HG03565 (cell line): ENCODE measurements at regions not wholly inside any gene's neighbourhood (a gene's known extent, or its start where the extent isn't known, plus 50 kb on each side); places are given as distances from the start of the nearest gene placed in this dataset.
"Not testable (repeated sequence)": the region's sequence is repeated elsewhere in the genome, so short reads cannot be mapped to it uniquely, and the experiment has no call there.

Experiments used
- ATAC-seq: cut with Tn5 transposase; IDR thresholded peaks from one replicate; pipeline ENCODE4 v1.9.1; 2021; ENCODE audit warnings: mild to moderate bottlenecking, moderate library complexity; ENCODE audit not compliant: unreplicated experiment

DNA sequence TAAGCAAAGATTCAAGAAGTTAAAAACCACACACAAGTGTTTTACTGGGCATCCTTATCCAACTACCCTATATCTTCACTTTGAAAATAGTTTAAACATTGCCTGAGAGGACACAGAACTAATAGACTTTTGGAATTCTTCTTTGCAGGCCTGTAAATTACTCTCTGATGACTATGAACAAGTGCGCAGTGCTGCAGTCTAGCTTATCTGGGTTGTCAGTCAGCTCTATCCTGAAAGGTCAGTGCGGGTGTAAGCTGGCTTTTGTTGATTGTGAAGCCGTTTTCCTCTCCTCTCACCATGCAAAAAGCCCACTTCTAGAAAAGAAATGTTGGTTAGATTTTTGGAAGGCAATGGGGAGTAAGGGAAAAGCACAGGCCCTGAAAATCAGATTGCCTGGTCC, 143.6 kb upstream of the ERV3-1 start:
- ATAC-seq = not testable (repeated sequence)

- ATAC-seq = not testable (repeated sequence)
These were observed 139.8 kb upstream of the ERV3-1 start for GRCh38 chr7:65146118-65146914.

GRCh38 chr7:65145710-65146109, 139.2 kb upstream of the ERV3-1 start:
- not testable (repeated sequence) for ATAC-seq

DNA sequence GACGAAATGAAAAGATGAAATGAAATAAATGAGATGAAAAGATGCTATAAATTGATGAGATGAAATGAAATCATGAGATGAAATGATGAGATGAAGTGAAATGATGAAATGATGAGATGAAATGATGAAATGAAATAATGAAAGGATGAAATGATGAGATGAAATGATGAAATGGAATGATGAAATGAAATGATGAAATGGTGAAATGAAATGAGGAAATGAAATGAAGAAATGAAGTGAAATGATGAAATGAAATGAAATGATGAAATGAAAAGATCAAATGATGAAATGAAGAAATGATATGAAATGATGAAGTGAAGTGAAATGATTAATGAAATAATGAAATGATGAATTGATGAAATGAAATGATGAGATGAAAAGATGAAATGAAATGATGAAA, 138.5 kb upstream of the ERV3-1 start:
- not testable (repeated sequence) for ATAC-seq

DNA sequence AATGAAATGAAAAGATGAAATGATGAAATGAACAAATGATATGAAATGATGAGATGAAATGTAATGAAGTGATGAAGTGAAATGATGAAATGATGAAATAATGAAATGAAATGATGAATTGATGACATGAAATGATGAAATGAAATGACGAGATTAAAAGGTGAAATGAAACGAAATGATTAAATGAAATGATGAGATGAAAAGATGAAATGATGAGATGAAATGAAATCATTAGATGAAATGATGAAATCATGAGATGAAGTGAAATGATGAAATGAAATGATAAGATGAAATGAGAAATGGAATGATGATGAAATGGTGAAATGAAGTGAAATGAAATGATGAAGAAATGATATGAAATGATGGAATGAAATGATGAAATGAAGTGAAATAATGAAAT, 138.1 kb upstream of the ERV3-1 start:
- not testable (repeated sequence) for ATAC-seq

DNA sequence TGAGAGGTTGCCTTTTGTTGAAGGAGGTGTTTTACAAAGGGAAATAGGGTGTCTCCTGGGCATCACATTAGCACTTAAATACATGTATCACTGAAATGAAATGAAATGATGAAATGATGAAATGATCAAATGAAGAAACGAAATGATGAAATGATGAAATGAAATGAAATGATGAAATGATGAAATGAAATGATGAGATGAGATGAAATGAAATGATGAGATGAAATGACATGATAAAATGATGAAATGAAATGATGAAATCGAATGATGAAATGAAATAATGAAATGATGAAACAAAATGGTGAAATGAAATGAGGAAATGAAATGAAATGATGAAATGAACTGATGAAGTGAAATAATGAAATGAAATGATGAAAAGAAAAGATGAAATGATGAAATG, 137.6 kb upstream of the ERV3-1 start:
- not testable (repeated sequence) for ATAC-seq

- ATAC-seq = not testable (repeated sequence)
These were observed 135.4 kb upstream of the ERV3-1 start for GRCh38 chr7:65141894-65142293.

GRCh38 chr7:65141405-65141778, 134.9 kb upstream of the ERV3-1 start:
- not testable (repeated sequence) for ATAC-seq

DNA sequence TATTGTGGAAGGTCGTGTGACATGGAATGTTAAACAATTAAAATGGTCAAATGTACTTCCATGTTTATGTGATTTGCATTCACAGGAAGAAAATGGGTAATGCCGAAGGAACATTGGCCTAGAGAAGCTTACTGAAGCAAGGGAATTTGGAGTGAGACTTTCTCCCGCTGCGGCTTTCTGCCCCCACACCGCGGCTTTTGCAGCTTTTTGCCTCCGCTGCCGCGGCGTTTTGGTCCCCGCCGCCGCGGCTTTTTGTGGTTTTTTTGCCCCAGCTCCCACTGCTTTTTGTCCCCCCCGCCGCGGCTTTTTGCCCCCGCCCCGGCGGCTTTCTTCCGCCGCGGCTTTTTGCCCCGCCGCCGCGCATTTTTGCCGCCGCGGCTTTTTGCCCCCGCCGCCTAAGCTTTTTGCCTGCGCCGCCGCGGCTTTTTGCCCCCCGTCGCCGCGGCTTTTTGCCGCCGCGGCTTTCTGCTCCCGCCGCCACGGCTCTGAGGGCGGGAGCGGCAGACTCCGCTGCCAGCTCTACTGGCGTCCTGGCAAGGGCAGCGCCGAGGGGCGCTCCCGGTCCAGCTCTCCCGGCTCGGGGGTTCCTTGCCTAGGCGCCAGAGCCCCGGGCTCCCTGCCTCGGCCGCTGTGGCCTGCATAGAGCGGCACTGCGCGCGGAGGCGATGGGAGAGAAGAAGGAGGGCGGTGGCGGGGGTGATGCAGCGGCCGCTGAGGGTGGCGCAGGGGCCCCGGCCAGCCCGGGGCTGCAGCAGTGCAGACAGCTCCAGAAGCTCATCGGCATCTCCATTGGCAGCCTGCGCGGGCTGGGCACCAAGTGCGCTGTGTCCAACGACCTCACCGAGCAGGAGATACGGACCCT, 134.3 kb upstream of the ERV3-1 start:
- not testable (repeated sequence) for ATAC-seq

GRCh38 chr7:65136850-65137249, 130.4 kb upstream of the ERV3-1 start:
- not testable (repeated sequence) for ATAC-seq

DNA sequence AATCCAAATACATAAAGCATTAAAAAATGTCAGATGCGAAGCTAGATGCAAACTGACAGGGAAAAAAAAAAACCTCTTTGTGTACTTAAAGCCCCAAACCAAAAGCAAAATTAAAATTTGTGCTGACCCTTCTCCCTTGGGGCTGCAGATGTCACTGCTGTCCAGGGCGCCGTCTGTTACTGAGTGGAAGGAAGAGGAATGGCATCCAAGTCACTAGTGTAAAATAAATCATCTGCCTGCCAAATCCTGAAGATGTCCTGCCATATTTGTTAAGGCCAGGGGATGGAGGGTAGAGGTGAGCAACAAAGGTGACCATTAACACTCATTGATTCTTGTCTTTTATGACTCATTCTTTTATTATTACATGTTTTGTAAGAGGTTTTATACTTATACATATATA, 126.6 kb upstream of the ERV3-1 start:
- ATAC-seq = not testable (repeated sequence)

DNA sequence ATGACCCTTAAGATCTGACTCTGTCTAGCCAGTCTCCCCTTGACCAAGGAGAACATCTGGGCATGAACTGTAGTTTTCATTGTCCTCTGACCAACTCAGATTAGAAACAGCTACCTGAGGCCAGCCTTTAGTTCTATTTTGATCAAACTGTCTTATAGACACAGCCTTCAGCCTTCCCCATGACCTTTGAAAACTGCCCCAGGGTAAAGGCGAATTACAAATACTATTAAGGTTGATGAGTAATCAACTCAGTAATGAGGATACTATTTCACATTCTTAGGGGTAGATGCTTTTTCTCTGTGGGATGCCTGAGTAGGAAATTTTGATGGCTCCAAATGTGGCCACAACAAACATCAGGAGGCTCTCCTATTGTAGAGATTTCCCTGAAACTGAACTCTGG, 125.8 kb upstream of the ERV3-1 start:
- ATAC-seq = not testable (repeated sequence)

GRCh38 chr7:65127364-65127763, 120.9 kb upstream of the ERV3-1 start:
- ATAC-seq = not testable (repeated sequence)

- not testable (repeated sequence) for ATAC-seq
These were observed 118.1 kb upstream of the ERV3-1 start for GRCh38 chr7:65124600-65124999.

GRCh38 chr7:65105650-65106203, 99.2 kb upstream of the ERV3-1 start:
- ATAC-seq = peak; percentile 53

DNA sequence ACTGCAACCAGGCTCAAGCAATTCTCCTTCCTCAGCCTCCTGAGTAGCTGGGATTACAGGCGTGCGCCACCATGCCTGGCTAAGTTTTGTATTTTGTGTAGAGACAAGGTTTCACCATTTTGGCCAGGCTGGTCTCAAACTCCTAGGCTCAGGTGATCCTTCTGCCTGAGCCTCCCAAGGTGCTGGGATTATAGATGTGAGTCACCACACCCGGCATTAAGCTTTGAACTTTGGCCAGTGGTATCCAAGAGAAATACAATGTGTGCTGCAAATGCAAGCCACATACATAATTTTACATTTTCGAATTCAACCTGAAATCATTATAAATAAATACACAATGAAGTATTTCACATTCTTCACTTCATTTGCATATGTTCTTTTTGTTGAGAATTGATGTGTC, 94.0 kb upstream of the ERV3-1 start:
- not testable (repeated sequence) for ATAC-seq

DNA sequence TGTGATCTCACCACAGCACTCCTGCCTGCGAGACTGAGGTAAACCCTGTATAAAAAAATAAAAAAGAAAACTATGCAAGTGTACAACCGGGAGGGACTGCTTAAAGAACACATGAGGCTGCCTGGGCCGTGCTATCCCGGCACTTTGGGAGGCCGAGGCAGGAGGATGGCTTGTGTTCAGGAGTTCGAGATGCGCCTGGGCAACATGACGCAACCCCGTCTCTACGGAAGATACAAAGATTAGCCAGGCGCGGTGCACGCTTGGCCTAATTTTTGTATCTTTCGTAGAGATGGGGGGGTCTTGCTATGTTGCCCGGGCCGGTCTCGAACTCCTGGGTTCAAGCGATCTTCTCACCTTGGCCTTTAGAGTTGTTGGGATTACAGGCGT, 75.2 kb upstream of the ERV3-1 start:
- ATAC-seq = not testable (repeated sequence)

- peak; percentile 96 for ATAC-seq
These were observed 74.5 kb upstream of the ERV3-1 start for GRCh38 chr7:65080799-65081668.

DNA sequence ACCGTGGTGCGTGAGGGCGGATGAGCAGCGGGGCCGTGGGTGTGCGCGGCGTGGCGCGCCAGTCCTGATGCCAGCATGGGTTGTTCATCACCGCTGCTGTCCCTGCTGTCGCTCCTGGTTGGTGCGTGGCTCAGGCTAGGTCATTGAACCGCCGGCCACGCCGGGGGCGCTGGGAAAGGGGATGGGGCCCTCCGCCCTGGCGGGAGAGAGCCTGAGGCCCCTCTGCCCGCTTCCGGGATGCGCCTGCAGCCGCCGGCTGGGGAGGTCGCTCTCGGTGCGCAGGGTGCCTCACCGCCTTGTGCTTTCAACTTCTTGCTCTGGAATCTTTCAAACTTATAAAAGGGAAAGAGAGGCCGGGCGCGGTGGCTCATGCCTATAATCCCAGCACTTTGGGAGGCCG, 68.5 kb upstream of the ERV3-1 start:
- ATAC-seq = not testable (repeated sequence)

GRCh38 chr7:65073160-65073559, 66.7 kb upstream of the ERV3-1 start:
- not testable (repeated sequence) for ATAC-seq
